Stimulated activated naive CD8-positive, alpha-beta T cell treated with anti-CD3 and anti-CD28 coated beads, Interleukin-15, amount 100 ng/mL, for 72 hours (primary cell): ENCODE measurements at regions not wholly inside any gene's neighbourhood (a gene's known extent, or its start where the extent isn't known, plus 50 kb on each side); places are given as distances from the start of the nearest gene placed in this dataset.

Experiments
- ATAC-seq: fragments of 150-1000 bp; cut with Tn5 transposase; 2 replicates; pipeline ENCODE4 v1.10.0; 2021; ENCODE audit warnings: mild to moderate bottlenecking, moderate library complexity
- DNase-seq, 2 donors: peaks; one replicate each; pipeline ENCODE4 v3.0.0; 2021 to 2022
- H3K27ac Mint-ChIP-seq, 2 donors: one replicate each; pipeline ENCODE4 v1.8.0; 2022; ENCODE audit warnings: mild to moderate bottlenecking in 2 of 2, mixed read lengths in 2 of 2, moderate library complexity in 2 of 2
- H3K27me3 Mint-ChIP-seq: one replicate; pipeline ENCODE4 v1.8.0; 2022; ENCODE audit warnings: mixed read lengths
- H3K4me1 Mint-ChIP-seq: one replicate; pipeline ENCODE4 v1.8.0; 2022; ENCODE audit warnings: mild to moderate bottlenecking, mixed read lengths
- H3K4me3 Mint-ChIP-seq, 2 donors: one replicate each; pipeline ENCODE4 v1.8.0; 2022; ENCODE audit warnings: mild to moderate bottlenecking in 2 of 2, mixed read lengths in 2 of 2, moderate library complexity in 1 of 2
- H3K9me3 Mint-ChIP-seq, 2 donors: one replicate each; pipeline ENCODE4 v1.8.0; 2022; ENCODE audit warnings: mixed read lengths in 2 of 2

DNA sequence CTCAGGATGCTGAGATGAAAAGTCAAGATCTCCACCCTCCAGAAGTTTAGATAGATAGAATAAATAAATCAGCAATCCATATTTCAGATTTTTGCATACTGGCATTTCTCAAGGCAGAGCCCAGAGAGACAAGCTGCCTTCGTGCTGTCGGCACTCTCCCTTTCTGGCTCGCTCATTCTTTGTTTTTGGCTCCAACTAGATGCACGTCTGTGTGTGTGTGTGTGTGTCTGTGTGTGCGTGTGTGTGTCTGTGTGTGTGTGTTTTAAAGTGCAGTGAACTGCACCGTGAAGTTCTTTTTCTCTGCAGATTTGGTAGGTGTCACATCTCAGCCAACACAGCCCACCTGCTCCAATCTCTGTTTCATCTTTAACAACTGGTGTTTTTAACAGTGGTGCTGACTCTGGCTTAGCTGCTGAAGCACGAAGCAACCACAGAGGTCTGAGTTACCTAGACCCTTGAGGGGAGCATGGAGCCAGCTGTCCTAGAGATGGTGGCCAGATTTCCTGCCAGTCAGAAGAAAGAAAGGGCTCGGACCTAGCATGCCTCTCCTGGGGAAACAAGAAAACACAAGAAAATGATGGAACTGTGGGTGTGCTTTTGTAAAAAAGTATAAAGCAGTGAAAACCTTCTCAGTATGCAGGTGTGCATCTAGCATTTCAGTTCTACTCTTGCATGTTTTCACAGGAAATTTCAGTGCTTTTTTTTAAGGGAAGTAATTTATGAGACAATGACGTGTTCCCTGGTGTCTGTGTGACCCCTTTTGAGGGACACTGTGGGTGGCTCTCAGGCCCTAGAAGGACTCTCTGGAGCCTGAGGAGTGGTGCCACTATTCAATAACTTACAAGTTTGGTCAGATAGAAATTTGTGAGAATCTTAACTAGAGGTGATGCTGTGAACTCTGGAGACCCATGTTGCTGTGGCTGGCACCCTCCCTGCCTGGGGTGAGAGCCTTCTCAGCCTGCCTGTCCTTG is 364.3 kb downstream of the RNF144A start:
- H3K4me3 Mint-ChIP-seq: no peak overlapping the region
- no peak overlapping the region for H3K27ac Mint-ChIP-seq
- H3K4me1 Mint-ChIP-seq: no peaks in the 10 kb centered on the region
- no peaks in the 10 kb centered on the region for H3K9me3 Mint-ChIP-seq
- DNase-seq (no peak), ATAC-seq (no peak)
- no peaks in the 10 kb centered on the region for H3K27me3 Mint-ChIP-seq

GRCh38 chr2:7286120-7286519 is 368.9 kb downstream of the RNF144A start:
- H3K27ac Mint-ChIP-seq: no peak overlapping the region
- H3K27me3 Mint-ChIP-seq: no peaks in the 10 kb centered on the region
- ATAC-seq (no peak), DNase-seq (no peak)
- H3K9me3 Mint-ChIP-seq: no peaks in the 10 kb centered on the region
- no peak overlapping the region for H3K4me3 Mint-ChIP-seq
- H3K4me1 Mint-ChIP-seq: no peaks in the 10 kb centered on the region

- Mint-ChIP-seq H3K4me3 (no peak overlapping the region), H3K27ac (no peak overlapping the region), H3K4me1 (no peaks in the 10 kb centered on the region), H3K9me3 (no peaks in the 10 kb centered on the region), H3K27me3 (no peaks in the 10 kb centered on the region)
- ATAC-seq: no peak
- DNase-seq: no peak
These were observed 371.3 kb downstream of the RNF144A start for GRCh38 chr2:7288484-7288883.

- no peak for ATAC-seq
- Mint-ChIP-seq H3K4me3 (no peak overlapping the region), H3K4me1 (no peaks in the 10 kb centered on the region), H3K9me3 (no peaks in the 10 kb centered on the region), H3K27me3 (no peaks in the 10 kb centered on the region), H3K27ac (peak overlapping the region in 1 of 2 donors; percentile 71)
- no peak for DNase-seq
These were observed 372.5 kb downstream of the RNF144A start for GRCh38 chr2:7289697-7290096.

DNA sequence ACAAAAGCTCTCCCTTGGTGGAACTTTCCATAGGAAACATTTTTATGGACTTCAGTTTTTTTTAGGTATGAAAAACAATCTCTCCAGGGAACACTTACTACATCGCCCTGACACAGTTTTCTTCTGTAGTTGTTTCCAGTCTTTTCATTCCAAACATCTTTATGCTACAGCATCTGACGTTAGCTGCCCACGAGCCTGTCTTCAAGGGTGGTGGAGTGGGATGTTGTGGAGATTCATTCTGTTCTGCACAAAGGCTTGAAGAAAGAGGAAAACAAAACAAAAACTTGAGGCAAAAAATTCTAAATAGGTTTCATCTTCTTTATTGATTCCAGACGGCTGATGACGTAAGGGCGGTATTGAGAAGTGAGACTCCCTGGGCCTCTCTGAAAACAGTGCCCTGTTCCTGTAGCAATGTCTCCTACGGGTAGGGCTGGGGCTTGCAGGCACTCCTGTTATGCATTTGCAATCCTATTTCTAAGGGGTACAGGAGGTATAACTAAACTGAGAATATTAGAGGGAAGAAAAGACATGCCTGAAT is 375.0 kb downstream of the RNF144A start:
- no peaks in the 10 kb centered on the region for H3K27me3 Mint-ChIP-seq
- no peak for DNase-seq
- no peaks in the 10 kb centered on the region for H3K9me3 Mint-ChIP-seq
- no peak for ATAC-seq
- H3K4me1 Mint-ChIP-seq: no peaks in the 10 kb centered on the region
- no peak overlapping the region for H3K4me3 Mint-ChIP-seq
- H3K27ac Mint-ChIP-seq: no peak overlapping the region

DNA sequence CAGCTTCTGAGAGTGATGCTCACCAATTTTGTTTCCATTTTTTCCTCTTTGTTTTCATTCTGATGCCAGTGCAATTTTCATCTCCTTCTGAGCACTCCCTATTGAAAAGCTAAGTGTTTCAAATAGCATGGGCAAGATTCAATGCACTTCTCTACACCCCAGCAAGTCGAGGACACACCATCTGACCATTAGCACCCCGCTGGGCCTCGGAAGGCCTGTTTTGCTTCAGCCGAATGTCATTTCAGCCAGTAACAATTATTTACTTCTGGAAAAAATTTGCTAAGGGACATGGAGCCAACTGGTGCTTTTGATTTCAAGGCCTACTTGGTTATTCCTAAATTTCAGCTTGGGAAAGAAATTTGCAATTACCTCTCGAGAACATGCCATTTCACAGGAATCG is 392.4 kb downstream of the RNF144A start:
- Mint-ChIP-seq H3K27me3 (no peaks in the 10 kb centered on the region), H3K4me1 (no peaks in the 10 kb centered on the region), H3K27ac (no peak overlapping the region), H3K9me3 (peaks cover 0 to 3% of the 10 kb centered on the region in 2 donors), H3K4me3 (no peak overlapping the region)
- ATAC-seq (no peak), DNase-seq (no peak)

DNA sequence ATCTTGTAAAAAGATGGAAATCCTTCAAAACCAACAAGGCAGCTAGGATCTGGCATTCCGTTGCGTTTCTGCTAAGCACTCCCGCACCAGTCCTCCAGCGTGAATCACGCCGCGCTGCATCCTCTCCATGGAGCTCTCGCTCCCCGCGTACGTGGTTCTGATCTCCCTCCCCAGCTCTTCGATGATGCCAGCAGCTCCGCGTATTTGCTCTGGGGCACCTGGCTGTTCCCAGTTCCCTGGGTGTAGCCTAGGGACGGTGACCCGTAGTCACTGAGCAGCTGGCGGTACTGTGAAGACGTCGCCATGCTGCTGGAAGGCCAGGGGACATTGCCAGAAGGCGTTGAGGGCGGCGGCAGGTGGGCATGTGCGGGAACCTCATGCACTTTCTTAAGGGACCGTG is 407.5 kb downstream of the RNF144A start:
- DNase-seq (no peak), ATAC-seq (no peak)
- Mint-ChIP-seq H3K4me1 (no peaks in the 10 kb centered on the region), H3K27ac (no peak overlapping the region), H3K27me3 (no peaks in the 10 kb centered on the region), H3K9me3 (no peaks in the 10 kb centered on the region), H3K4me3 (no peak overlapping the region)

GRCh38 chr2:7325186-7325585 is 408.0 kb downstream of the RNF144A start:
- Mint-ChIP-seq H3K4me3 (no peak overlapping the region), H3K27ac (no peak overlapping the region), H3K4me1 (no peaks in the 10 kb centered on the region), H3K9me3 (no peaks in the 10 kb centered on the region), H3K27me3 (no peaks in the 10 kb centered on the region)
- no peak for ATAC-seq
- DNase-seq: no peak

DNA sequence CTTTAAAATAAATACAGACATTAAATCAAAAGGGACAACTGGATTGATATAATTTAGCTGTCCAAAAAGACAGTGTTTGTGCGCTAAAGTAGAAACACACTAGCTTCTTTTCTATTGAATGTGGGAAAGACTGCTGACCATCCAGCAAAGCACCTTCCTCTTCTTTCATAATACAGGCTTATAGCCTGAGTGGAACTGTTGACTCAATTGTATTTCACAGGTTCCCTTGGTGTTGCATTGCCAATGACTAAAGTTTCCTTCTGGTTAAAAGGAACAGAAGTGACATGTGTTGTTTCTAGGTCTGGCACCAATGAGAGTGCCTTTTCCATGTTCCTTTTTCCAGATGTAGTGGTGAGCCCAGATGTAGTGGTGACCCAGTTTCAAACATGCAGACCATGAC is 412.3 kb downstream of the RNF144A start:
- DNase-seq (no peak), ATAC-seq (no peak)
- no peaks in the 10 kb centered on the region for H3K9me3 Mint-ChIP-seq
- no peak overlapping the region for H3K4me3 Mint-ChIP-seq
- no peaks in the 10 kb centered on the region for H3K4me1 Mint-ChIP-seq
- H3K27ac Mint-ChIP-seq: no peak overlapping the region
- no peaks in the 10 kb centered on the region for H3K27me3 Mint-ChIP-seq

GRCh38 chr2:7333189-7333765 is 416.1 kb downstream of the RNF144A start:
- no peak overlapping the region for H3K27ac Mint-ChIP-seq
- H3K9me3 Mint-ChIP-seq: no peaks in the 10 kb centered on the region

DNA sequence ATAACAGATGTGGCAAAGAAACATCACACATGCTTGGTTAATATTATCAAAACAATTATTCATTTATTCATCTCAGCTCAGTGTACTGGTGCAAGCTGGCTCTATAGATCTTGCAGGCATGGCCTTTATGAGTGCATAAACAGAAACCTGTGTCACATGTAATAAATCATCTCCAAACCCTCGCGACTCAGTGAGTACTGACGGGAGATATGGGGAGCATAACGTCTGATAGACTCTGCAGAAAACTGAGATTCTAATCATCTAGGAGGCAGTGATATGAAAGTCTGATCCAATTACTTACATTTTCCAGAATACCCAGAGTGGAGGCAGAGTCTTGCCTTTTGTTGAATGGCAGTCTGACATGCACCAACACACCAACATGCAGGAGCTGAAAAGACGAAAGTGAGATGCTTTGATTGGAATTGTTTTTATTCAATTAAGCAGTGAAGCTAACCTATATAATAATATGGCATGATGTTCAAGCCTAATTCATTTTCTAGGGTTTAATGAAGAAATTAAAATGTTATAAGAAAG is 416.8 kb downstream of the RNF144A start:
- DNase-seq (no peak), ATAC-seq (no peak)
- Mint-ChIP-seq H3K27ac (no peak overlapping the region), H3K4me3 (no peak overlapping the region), H3K27me3 (peaks cover 11% of the 10 kb centered on the region), H3K4me1 (no peaks in the 10 kb centered on the region), H3K9me3 (no peaks in the 10 kb centered on the region)

More at GRCh38 chr2:7333189-7333765, 416.1 kb downstream of the RNF144A start:
- Mint-ChIP-seq H3K4me1 (no peaks in the 10 kb centered on the region), H3K27me3 (peaks cover 11% of the 10 kb centered on the region), H3K4me3 (no peak overlapping the region)
- ATAC-seq (no peak), DNase-seq (no peak)

DNA sequence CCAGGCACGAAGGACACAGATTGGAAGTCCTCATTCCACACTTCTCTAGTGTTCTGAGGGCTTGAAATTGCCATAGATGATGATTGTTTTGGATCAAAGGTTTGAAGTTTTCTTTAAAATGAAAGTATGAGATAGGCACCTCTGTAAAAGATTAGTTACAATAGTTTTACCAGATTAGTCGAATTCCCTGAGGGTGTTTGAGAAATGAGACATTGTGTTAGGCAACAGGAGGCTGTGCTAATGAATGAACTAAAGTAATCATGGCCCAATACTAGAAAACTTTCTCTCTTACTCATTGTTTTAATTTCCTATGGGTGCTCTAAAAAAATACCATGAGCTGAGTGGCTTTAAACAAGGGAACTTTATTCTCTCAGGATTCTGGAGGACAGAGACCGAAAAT is 421.7 kb downstream of the RNF144A start:
- Mint-ChIP-seq H3K27ac (no peak overlapping the region), H3K27me3 (peaks cover 11% of the 10 kb centered on the region), H3K4me3 (no peak overlapping the region), H3K4me1 (no peaks in the 10 kb centered on the region), H3K9me3 (no peaks in the 10 kb centered on the region)
- DNase-seq (no peak), ATAC-seq (no peak)

GRCh38 chr2:7346336-7346735 is 429.1 kb downstream of the RNF144A start:
- Mint-ChIP-seq H3K27me3 (no peaks in the 10 kb centered on the region), H3K4me3 (no peak overlapping the region), H3K27ac (no peak overlapping the region), H3K4me1 (no peaks in the 10 kb centered on the region), H3K9me3 (no peaks in the 10 kb centered on the region)
- ATAC-seq (no peak), DNase-seq (no peak)

DNA sequence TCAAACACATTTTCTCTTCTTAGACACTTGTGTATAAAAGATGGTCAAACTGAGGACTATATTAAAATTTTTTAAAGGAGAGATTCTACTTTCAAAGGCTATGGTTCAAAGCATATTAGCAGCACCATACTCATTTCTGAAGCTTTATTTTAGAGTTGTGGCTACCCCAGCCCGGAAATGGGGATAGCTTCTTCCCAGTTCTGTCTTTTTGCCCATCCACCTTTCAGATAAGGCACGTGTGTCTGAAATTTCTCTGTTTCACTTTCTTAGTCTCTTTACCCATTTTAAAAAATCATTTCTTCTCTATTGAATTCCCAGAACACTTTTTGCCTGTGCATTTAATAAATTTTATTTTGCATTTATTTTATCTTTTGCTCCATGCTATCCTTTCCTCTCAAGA is 431.5 kb downstream of the RNF144A start:
- no peaks in the 10 kb centered on the region for H3K27me3 Mint-ChIP-seq
- no peak overlapping the region for H3K4me3 Mint-ChIP-seq
- H3K4me1 Mint-ChIP-seq: no peaks in the 10 kb centered on the region
- DNase-seq (no peak), ATAC-seq (no peak)
- H3K27ac Mint-ChIP-seq: no peak overlapping the region
- H3K9me3 Mint-ChIP-seq: no peaks in the 10 kb centered on the region

- H3K4me3 Mint-ChIP-seq: no peak overlapping the region
- H3K27ac Mint-ChIP-seq: no peak overlapping the region
These were observed 435.0 kb downstream of the RNF144A start for GRCh38 chr2:7352191-7352590.

GRCh38 chr2:7353571-7353970 is 436.4 kb downstream of the RNF144A start:
- Mint-ChIP-seq H3K27me3 (no peaks in the 10 kb centered on the region), H3K4me3 (no peak overlapping the region), H3K27ac (no peak overlapping the region), H3K4me1 (no peaks in the 10 kb centered on the region), H3K9me3 (no peaks in the 10 kb centered on the region)
- DNase-seq (no peak), ATAC-seq (no peak)

More at GRCh38 chr2:7352191-7352590, 435.0 kb downstream of the RNF144A start:
- DNase-seq (no peak), ATAC-seq (no peak)
- no peaks in the 10 kb centered on the region for H3K27me3 Mint-ChIP-seq
- H3K9me3 Mint-ChIP-seq: no peaks in the 10 kb centered on the region
- H3K4me1 Mint-ChIP-seq: no peaks in the 10 kb centered on the region
